HEK293 (cell line): ENCODE measurements at regions not wholly inside any gene's neighbourhood (a gene's known extent, or its start where the extent isn't known, plus 50 kb on each side); places are given as distances from the start of the nearest gene placed in this dataset.

ENCODE experiments used
- CTCF ChIP-seq: fragments of 450-650 bp; formaldehyde crosslinking; IDR thresholded peaks from 2 replicates; pipeline ENCODE4 v1.5.1; 2016; ENCODE audit warnings: missing biosample characterization, missing genetic modification characterization
- REST ChIP-seq: fragments of 450-650 bp; formaldehyde crosslinking; IDR thresholded peaks from 2 replicates; pipeline ENCODE4 v1.5.1; 2016; ENCODE audit warnings: missing biosample characterization, missing genetic modification characterization
- ZNF692 ChIP-seq: fragments of 450-650 bp; formaldehyde crosslinking; IDR thresholded peaks from 2 replicates; pipeline ENCODE4 v1.5.1; 2016; ENCODE audit warnings: missing biosample characterization, missing genetic modification characterization

- TF ChIP-seq CTCF (tag by site-specific recombination) (no peak), ZNF692 (tag by site-specific recombination) (no peak), REST (tag by site-specific recombination) (no peak)
These were observed 168.3 kb upstream of the SEMA6D start for GRCh38 chr15:47548986-47549385.
